ENCODE measurements at regions not wholly inside any gene's neighbourhood (a gene's known extent, or its start where the extent isn't known, plus 50 kb on each side); places are given as distances from the start of the nearest gene placed in this dataset.
"Not testable (repeated sequence)": the region's sequence is repeated elsewhere in the genome, so short reads cannot be mapped to it uniquely, and the experiment has no call there.

- no peak overlapping the region for H3K4me3 Mint-ChIP-seq
- H3K27me3 Mint-ChIP-seq (ENCODE audit: low read depth, poor library complexity): peaks cover 5% of the 10 kb centered on the region
- H3K36me3 Mint-ChIP-seq (ENCODE audit: low read depth): no peaks in the 10 kb centered on the region
Measured at GRCh38 chr5:17064241-17064640, 128.2 kb upstream of the MYO10 start.

GRCh38 chr5:17065458-17065857, 129.4 kb upstream of the MYO10 start:
- Mint-ChIP-seq H3K4me1 (peaks cover 39% of the 10 kb centered on the region), H3K27me3 (ENCODE audit: low read depth, poor library complexity) (peaks cover 3% of the 10 kb centered on the region), H3K27ac (no peak overlapping the region), H3K36me3 (ENCODE audit: low read depth) (no peaks in the 10 kb centered on the region), H3K4me3 (no peak overlapping the region), H3K9me3 (no peaks in the 10 kb centered on the region)
- TF ChIP-seq CTCF (IDR thresholded peaks at IDR 0.05): no peak
- no peak for DNase-seq

More at GRCh38 chr5:17064241-17064640, 128.2 kb upstream of the MYO10 start:
- TF ChIP-seq CTCF (IDR thresholded peaks at IDR 0.05): no peak
- H3K4me1 Mint-ChIP-seq: peaks cover 28% of the 10 kb centered on the region
- H3K9me3 Mint-ChIP-seq: no peaks in the 10 kb centered on the region
- H3K27ac Mint-ChIP-seq: no peak overlapping the region
- DNase-seq: no peak

GRCh38 chr5:17066026-17066425, 129.9 kb upstream of the MYO10 start:
- not testable (repeated sequence) for H3K9me3 Mint-ChIP-seq; H3K27ac Mint-ChIP-seq; H3K27me3 Mint-ChIP-seq (ENCODE audit: low read depth, poor library complexity); H3K4me3 Mint-ChIP-seq; H3K36me3 Mint-ChIP-seq (ENCODE audit: low read depth); DNase-seq
- H3K4me1 Mint-ChIP-seq: peaks cover 45% of the 10 kb centered on the region

- Mint-ChIP-seq H3K27me3 (ENCODE audit: low read depth, poor library complexity) (peaks cover 3% of the 10 kb centered on the region), H3K36me3 (ENCODE audit: low read depth) (no peaks in the 10 kb centered on the region), H3K4me3 (no peak overlapping the region), H3K27ac (no peak overlapping the region), H3K9me3 (no peaks in the 10 kb centered on the region), H3K4me1 (peaks cover 45% of the 10 kb centered on the region)
- TF ChIP-seq CTCF (IDR thresholded peaks at IDR 0.05): no peak
- no peak for DNase-seq
Measured at GRCh38 chr5:17067657-17068392, 131.7 kb upstream of the MYO10 start.

GRCh38 chr5:17069995-17070511, 134.0 kb upstream of the MYO10 start:
- Mint-ChIP-seq H3K36me3 (ENCODE audit: low read depth) (no peaks in the 10 kb centered on the region), H3K4me3 (no peak overlapping the region), H3K9me3 (no peaks in the 10 kb centered on the region), H3K27ac (peak overlapping the region; percentile 4), H3K27me3 (ENCODE audit: low read depth, poor library complexity) (peaks cover 3% of the 10 kb centered on the region), H3K4me1 (peaks cover 32% of the 10 kb centered on the region)
- TF ChIP-seq CTCF (IDR thresholded peaks at IDR 0.05): no peak
- DNase-seq: peak; percentile 52

GRCh38 chr5:17070647-17071046, 134.6 kb upstream of the MYO10 start:
- no peaks in the 10 kb centered on the region for H3K9me3 Mint-ChIP-seq
- no peak for TF ChIP-seq CTCF (IDR thresholded peaks at IDR 0.05)
- peak overlapping the region; percentile 4 for H3K27ac Mint-ChIP-seq
- peaks cover 28% of the 10 kb centered on the region for H3K4me1 Mint-ChIP-seq
- no peak for DNase-seq
- peaks cover 3% of the 10 kb centered on the region for H3K27me3 Mint-ChIP-seq (ENCODE audit: low read depth, poor library complexity)
- no peak overlapping the region for H3K4me3 Mint-ChIP-seq
- no peaks in the 10 kb centered on the region for H3K36me3 Mint-ChIP-seq (ENCODE audit: low read depth)

Data from nephron progenitor cell (in vitro differentiated cells).